PC-9 (cell line): ENCODE measurements at regions not wholly inside any gene's neighbourhood (a gene's known extent, or its start where the extent isn't known, plus 50 kb on each side); places are given as distances from the start of the nearest gene placed in this dataset.
"Not testable (repeated sequence)": the region's sequence is repeated elsewhere in the genome, so short reads cannot be mapped to it uniquely, and the experiment has no call there.

ENCODE experiments used
- BruUV-seq: library from RNA; stranded (reverse); fragments of 400-500 nt; replicated peaks from 2 replicates; lab custom pipeline; 2021; lab: Mats Ljungman, UMichigan
- CTCF ChIA-PET: fragments of 300-600 bp; sonication (Branson Sonifier 250); formaldehyde crosslinking; loops from one replicate; lab custom pipeline; 2022; ENCODE audit warnings: antibody characterized with exemption; lab: Charles Lee
- POLR2A ChIA-PET: fragments of 300-600 bp; sonication (Branson Sonifier 250); formaldehyde crosslinking; loops from one replicate; lab custom pipeline; 2022; ENCODE audit warnings: antibody characterized with exemption; ENCODE audit not compliant: unreplicated experiment; lab: Charles Lee
- DNase-seq, 2 experiments: peaks; one replicate each; pipeline versions ENCODE4 v3.0.0 to v3.0.0-alpha.2; 2015 to 2022; ENCODE audit warnings: mixed read lengths in 1 of 2
- H2AFZ ChIP-seq: fragments of 200-600 bp; sonication (generic); 2 replicates; pipeline ENCODE4 v1.8.1; 2017; ENCODE audit warnings: antibody characterized with exemption
- H3F3A ChIP-seq: fragments of 200-600 bp; sonication (generic); 2 replicates; pipeline ENCODE4 v1.8.1; 2017; ENCODE audit warnings: antibody characterized with exemption, mild to moderate bottlenecking, low read depth; ENCODE audit not compliant: insufficient read depth
- H3K27ac ChIP-seq: fragments of 200-600 bp; sonication (generic); 2 replicates; pipeline ENCODE4 v1.6.1; 2016; ENCODE audit warnings: mixed run types
- H3K27me3 ChIP-seq: fragments of 200-600 bp; sonication (generic); 2 replicates; pipeline ENCODE4 v1.6.1; 2016; ENCODE audit warnings: low read depth, mixed run types; ENCODE audit not compliant: insufficient read depth
- H3K36me3 ChIP-seq: fragments of 200-600 bp; sonication (generic); 2 replicates; pipeline ENCODE4 v1.6.1; 2016; ENCODE audit warnings: low read depth, mixed run types
- H3K4me1 ChIP-seq: fragments of 200-600 bp; sonication (generic); replicated peaks from 2 replicates; pipeline ENCODE4 v1.6.1; 2016; ENCODE audit warnings: mixed run types; ENCODE audit not compliant: insufficient read depth
- H3K4me2 ChIP-seq: fragments of 200-600 bp; sonication (generic); 2 replicates; pipeline ENCODE4 v1.6.1; 2017; ENCODE audit warnings: mixed run types
- H3K4me3 ChIP-seq: fragments of 200-600 bp; sonication (generic); 2 replicates; pipeline ENCODE4 v1.6.1; 2016; ENCODE audit warnings: mixed run types
- H3K79me2 ChIP-seq: fragments of 200-600 bp; sonication (generic); 2 replicates; pipeline ENCODE4 v1.6.1; 2017; ENCODE audit warnings: low read depth, mixed run types
- H3K9me2 ChIP-seq: fragments of 200-600 bp; sonication (generic); 2 replicates; pipeline ENCODE4 v1.8.1; 2017; ENCODE audit warnings: mild to moderate bottlenecking; ENCODE audit not compliant: insufficient read depth
- H3K9me3 ChIP-seq: fragments of 200-600 bp; sonication (generic); 2 replicates; pipeline ENCODE4 v1.8.1; 2016; ENCODE audit warnings: low read depth; ENCODE audit not compliant: insufficient read depth
- H4K20me1 ChIP-seq: fragments of 200-600 bp; sonication (generic); 2 replicates; pipeline ENCODE4 v1.8.1; 2017; ENCODE audit not compliant: insufficient read depth
- EZH2 ChIP-seq: fragments of 200-600 bp; sonication (generic); IDR thresholded peaks from 2 replicates; pipeline ENCODE4 v1.8.0; 2017; ENCODE audit warnings: antibody characterized with exemption, low read depth
- intact Hi-C: fragments of 100-400 bp; cut with micrococcal nuclease; formaldehyde crosslinking; loops from one replicate; pipeline ENCODE4 v1.10.0; 2022; ENCODE audit not compliant: unreplicated experiment
- TF ChIP-seq, protein P1 (sequence below): fragments of 200-600 bp; sonication (generic); conservative IDR thresholded peaks from 2 replicates; pipeline ENCODE4 v1.6.1; 2017; ENCODE audit warnings: mixed run types, antibody characterized with exemption, mild to moderate bottlenecking, moderate library complexity

GRCh38 chr5:101212942-101213514 lies 309.9 kb upstream of the ST8SIA4 start:
- no TSS peak for BruUV-seq
- Histone ChIP-seq H3K79me2 (no peaks in the 10 kb centered on the region), H3F3A (no peaks in the 10 kb centered on the region), H3K4me2 (no peak overlapping the region), H3K4me3 (no peak overlapping the region), H3K27me3 (no peaks in the 10 kb centered on the region), H3K36me3 (no peaks in the 10 kb centered on the region), H3K9me2 (no peaks in the 10 kb centered on the region), H3K9me3 (no peaks in the 10 kb centered on the region), H3K4me1 (no peaks in the 10 kb centered on the region), H2AFZ (no peak overlapping the region), H3K27ac (no peak overlapping the region), H4K20me1 (no peaks in the 10 kb centered on the region)
- DNase-seq, result no peak
- intact Hi-C loops, result no loop called here
- no peak for TF ChIP-seq EZH2
- TF ChIP-seq, protein P1, sequence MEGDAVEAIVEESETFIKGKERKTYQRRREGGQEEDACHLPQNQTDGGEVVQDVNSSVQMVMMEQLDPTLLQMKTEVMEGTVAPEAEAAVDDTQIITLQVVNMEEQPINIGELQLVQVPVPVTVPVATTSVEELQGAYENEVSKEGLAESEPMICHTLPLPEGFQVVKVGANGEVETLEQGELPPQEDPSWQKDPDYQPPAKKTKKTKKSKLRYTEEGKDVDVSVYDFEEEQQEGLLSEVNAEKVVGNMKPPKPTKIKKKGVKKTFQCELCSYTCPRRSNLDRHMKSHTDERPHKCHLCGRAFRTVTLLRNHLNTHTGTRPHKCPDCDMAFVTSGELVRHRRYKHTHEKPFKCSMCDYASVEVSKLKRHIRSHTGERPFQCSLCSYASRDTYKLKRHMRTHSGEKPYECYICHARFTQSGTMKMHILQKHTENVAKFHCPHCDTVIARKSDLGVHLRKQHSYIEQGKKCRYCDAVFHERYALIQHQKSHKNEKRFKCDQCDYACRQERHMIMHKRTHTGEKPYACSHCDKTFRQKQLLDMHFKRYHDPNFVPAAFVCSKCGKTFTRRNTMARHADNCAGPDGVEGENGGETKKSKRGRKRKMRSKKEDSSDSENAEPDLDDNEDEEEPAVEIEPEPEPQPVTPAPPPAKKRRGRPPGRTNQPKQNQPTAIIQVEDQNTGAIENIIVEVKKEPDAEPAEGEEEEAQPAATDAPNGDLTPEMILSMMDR, result no peak
- POLR2A ChIA-PET, result no interaction called here
- CTCF ChIA-PET, result no interaction called here

- Histone ChIP-seq H3K27me3 (no peaks in the 10 kb centered on the region), H3K4me2 (no peak overlapping the region), H3K79me2 (no peaks in the 10 kb centered on the region), H3K9me3 (no peaks in the 10 kb centered on the region), H2AFZ (no peak overlapping the region), H3K36me3 (no peaks in the 10 kb centered on the region), H3F3A (no peaks in the 10 kb centered on the region), H3K4me1 (no peaks in the 10 kb centered on the region), H3K9me2 (no peaks in the 10 kb centered on the region), H3K4me3 (no peak overlapping the region), H4K20me1 (no peaks in the 10 kb centered on the region), H3K27ac (no peak overlapping the region)
- BruUV-seq, result no TSS peak
- POLR2A ChIA-PET, result no interaction called here
- DNase-seq, result no peak
- TF ChIP-seq, protein P1, result no peak
- TF ChIP-seq EZH2, result no peak
- intact Hi-C loops, result no loop called here
- CTCF ChIA-PET, result no interaction called here
Measured at GRCh38 chr5:101206534-101206933, 303.5 kb upstream of the ST8SIA4 start.

DNA sequence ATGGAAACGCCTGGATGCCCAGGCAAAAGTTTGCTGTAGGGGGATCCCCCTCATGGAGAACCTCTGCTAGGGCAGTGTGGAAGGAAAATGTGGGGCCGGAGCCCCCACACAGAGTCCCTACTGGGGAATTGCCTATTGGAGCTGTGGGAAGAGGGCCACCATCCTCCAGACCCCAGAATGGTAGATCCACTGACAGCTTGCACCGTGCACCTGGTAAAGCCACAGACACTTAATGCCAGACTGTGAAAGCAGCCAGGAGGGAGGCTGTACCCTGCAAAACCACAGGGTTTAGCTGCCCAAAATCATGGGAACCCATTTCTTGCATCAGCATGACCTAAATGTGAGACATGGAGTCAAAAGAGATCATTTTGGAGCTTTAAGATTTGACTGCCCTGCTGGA lies 302.0 kb upstream of the ST8SIA4 start:
- H4K20me1 ChIP-seq, H2AFZ ChIP-seq, H3K79me2 ChIP-seq, H3K4me3 ChIP-seq, H3K4me1 ChIP-seq, POLR2A ChIA-PET, CTCF ChIA-PET, H3K27ac ChIP-seq, H3K9me3 ChIP-seq, H3K9me2 ChIP-seq, H3K27me3 ChIP-seq, H3K4me2 ChIP-seq, DNase-seq, H3K36me3 ChIP-seq, BruUV-seq, H3F3A ChIP-seq, intact Hi-C loops: not testable (repeated sequence)

DNA sequence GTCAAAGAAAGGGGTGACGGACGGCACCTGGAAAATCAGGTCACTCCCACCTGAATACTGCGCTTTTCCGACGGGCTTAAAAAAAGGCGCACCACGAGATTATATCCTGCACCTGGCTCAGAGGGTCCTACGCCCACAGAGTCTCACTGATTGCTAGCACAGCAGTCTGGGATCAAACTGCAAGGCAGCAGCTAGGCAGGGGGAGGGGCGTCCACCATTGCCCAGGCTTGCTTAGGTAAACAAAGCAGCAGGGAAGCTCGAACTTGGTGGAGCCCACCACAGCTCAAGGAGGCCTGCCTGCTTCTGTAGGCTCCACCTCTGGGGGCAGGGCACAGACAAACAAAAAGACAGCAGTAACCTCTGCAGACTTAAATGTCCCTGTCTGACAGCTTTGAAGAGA lies 277.3 kb upstream of the ST8SIA4 start:
- H2AFZ ChIP-seq, DNase-seq, H3K9me2 ChIP-seq, H3F3A ChIP-seq, BruUV-seq, H3K4me1 ChIP-seq, POLR2A ChIA-PET, H3K27ac ChIP-seq, H3K4me2 ChIP-seq, H3K4me3 ChIP-seq, CTCF ChIA-PET, H4K20me1 ChIP-seq, H3K9me3 ChIP-seq, H3K79me2 ChIP-seq, intact Hi-C loops, H3K27me3 ChIP-seq, H3K36me3 ChIP-seq: not testable (repeated sequence)
